Activated CD8-positive, alpha-beta memory T cell treated with anti-CD3 and anti-CD28 coated beads for 36 hours (primary cell): ENCODE measurements at regions not wholly inside any gene's neighbourhood (a gene's known extent, or its start where the extent isn't known, plus 50 kb on each side); places are given as distances from the start of the nearest gene placed in this dataset.

Experiments used
- CTCF ChIA-PET: fragments of 350-600 bp; sonication (Branson Sonifier 250); formaldehyde crosslinking; loops from one replicate; lab custom pipeline; 2021; ENCODE audit warnings: antibody characterized with exemption; lab: Charles Lee
- POLR2A ChIA-PET: fragments of 350-600 bp; sonication (Branson Sonifier 250); formaldehyde crosslinking; loops from one replicate; lab custom pipeline; 2021; ENCODE audit warnings: antibody characterized with exemption; lab: Charles Lee

GRCh38 chr10:90975096-90975495 is 54.2 kb upstream of the ANKRD1 start:
- CTCF ChIA-PET, result interaction anchor here (0.8 kb wide), 1 partner anchor 20 kb away, joined by 3 read pairs; no protein-coding TSS in a partner anchor
- POLR2A ChIA-PET, result no interaction called here

- ChIA-PET POLR2A (no interaction called here), CTCF (no interaction called here)
Measured at GRCh38 chr10:90977162-90977854, 56.4 kb upstream of the ANKRD1 start.

GRCh38 chr10:90977855-90978486 is 57.1 kb upstream of the ANKRD1 start:
- POLR2A ChIA-PET, result no interaction called here
- CTCF ChIA-PET, result no interaction called here

GRCh38 chr10:90982406-90983008 is 61.6 kb upstream of the ANKRD1 start:
- ChIA-PET POLR2A (no interaction called here), CTCF (no interaction called here)

GRCh38 chr10:90983914-90984549 is 63.1 kb upstream of the ANKRD1 start:
- POLR2A ChIA-PET, result no interaction called here
- CTCF ChIA-PET, result no interaction called here

- POLR2A ChIA-PET, result no interaction called here
- CTCF ChIA-PET, result interaction anchor here (0.7 kb wide), 1 partner anchor 73 kb away, joined by 3 read pairs; no protein-coding TSS in a partner anchor
Measured at GRCh38 chr10:90984898-90985297, 64.0 kb upstream of the ANKRD1 start.

- CTCF ChIA-PET, result interaction anchor here (0.7 kb wide), 1 partner anchor 74 kb away, joined by 3 read pairs; no protein-coding TSS in a partner anchor
- POLR2A ChIA-PET, result no interaction called here
Measured at GRCh38 chr10:90985321-90985933, 64.5 kb upstream of the ANKRD1 start.

GRCh38 chr10:90986136-90986760 is 65.4 kb upstream of the ANKRD1 start:
- ChIA-PET POLR2A (no interaction called here), CTCF (no interaction called here)

- ChIA-PET POLR2A (no interaction called here), CTCF (no interaction called here)
Measured at GRCh38 chr10:90986870-90987269, 66.0 kb upstream of the ANKRD1 start.

- ChIA-PET POLR2A (no interaction called here), CTCF (no interaction called here)
Measured at GRCh38 chr10:90987383-90987782, 66.5 kb upstream of the ANKRD1 start.

GRCh38 chr10:90988024-90988423 is 67.1 kb upstream of the ANKRD1 start:
- CTCF ChIA-PET, result no interaction called here

GRCh38 chr10:90988802-90989201 is 67.9 kb upstream of the ANKRD1 start:
- ChIA-PET POLR2A (no interaction called here), CTCF (no interaction called here)

More at GRCh38 chr10:90988024-90988423, 67.1 kb upstream of the ANKRD1 start:
- POLR2A ChIA-PET, result no interaction called here

GRCh38 chr10:90989378-90989777 is 68.5 kb upstream of the ANKRD1 start:
- CTCF ChIA-PET, result interaction anchor here (1.3 kb wide), 1 partner anchor 77 kb away, joined by 4 read pairs; no protein-coding TSS in a partner anchor
- POLR2A ChIA-PET, result no interaction called here

GRCh38 chr10:90992462-90992861 is 71.6 kb upstream of the ANKRD1 start:
- ChIA-PET POLR2A (interaction anchor here (0.6 kb wide), 1 partner anchor 103 kb away, joined by 4 read pairs; no protein-coding TSS in a partner anchor), CTCF (no interaction called here)

- ChIA-PET POLR2A (interaction anchor here (0.6 kb wide), 1 partner anchor 104 kb away, joined by 4 read pairs; no protein-coding TSS in a partner anchor), CTCF (no interaction called here)
Measured at GRCh38 chr10:90993340-90993739, 72.5 kb upstream of the ANKRD1 start.

GRCh38 chr10:90997670-90998069 is 76.8 kb upstream of the ANKRD1 start:
- ChIA-PET CTCF (no interaction called here), POLR2A (no interaction called here)

- POLR2A ChIA-PET, result no interaction called here
- CTCF ChIA-PET, result interaction anchor here (1.2 kb wide), 1 partner anchor 87 kb away, joined by 3 read pairs; no protein-coding TSS in a partner anchor
Measured at GRCh38 chr10:90998733-90999511, 78.0 kb upstream of the ANKRD1 start.

- ChIA-PET POLR2A (no interaction called here), CTCF (interaction anchor here (1.2 kb wide), 1 partner anchor 88 kb away, joined by 3 read pairs; no protein-coding TSS in a partner anchor)
Measured at GRCh38 chr10:90999512-91000172, 78.8 kb upstream of the ANKRD1 start.
